ENCODE measurements at regions not wholly inside any gene's neighbourhood (a gene's known extent, or its start where the extent isn't known, plus 50 kb on each side); places are given as distances from the start of the nearest gene placed in this dataset.
"Not testable (repeated sequence)": the region's sequence is repeated elsewhere in the genome, so short reads cannot be mapped to it uniquely, and the experiment has no call there.

DNA sequence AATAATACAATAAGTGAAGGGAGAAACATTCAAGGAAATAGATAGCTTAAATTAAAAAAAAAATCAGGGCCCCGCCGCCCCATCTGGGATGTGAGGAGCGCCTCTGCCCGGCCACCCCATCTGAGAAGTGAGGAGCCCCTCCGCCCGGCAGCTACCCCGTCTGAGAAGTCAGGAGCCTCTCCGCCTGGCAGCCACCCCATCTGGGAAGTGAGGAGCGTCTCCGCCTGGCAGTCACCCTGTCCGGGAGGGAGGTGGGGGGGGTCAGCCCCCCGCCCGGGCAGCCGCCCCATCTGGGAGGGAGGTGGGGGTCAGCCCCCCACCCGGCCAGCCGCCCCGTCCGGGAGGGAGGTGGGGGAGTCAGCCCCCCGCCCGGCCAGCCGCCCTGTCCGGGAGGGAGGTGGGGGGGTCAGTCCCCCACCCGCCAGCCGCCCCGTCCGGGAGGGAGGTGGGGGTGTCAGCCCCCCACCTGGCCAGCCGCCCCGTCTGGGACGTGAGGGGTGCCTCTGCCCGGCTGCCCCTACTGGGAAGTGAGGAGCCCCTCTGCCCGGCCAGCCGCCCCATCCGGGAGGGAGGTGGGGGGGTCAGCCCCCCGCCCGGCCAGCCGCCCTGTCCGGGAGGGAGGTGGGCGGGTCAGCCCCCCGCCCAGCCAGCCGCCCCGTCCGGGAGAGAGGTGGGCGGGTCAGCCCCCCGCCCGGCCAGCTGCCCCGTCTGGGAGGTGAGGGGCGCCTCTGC lies 3019.4 kb upstream of the TEKT4 start:
- DNase-seq (ENCODE audit: low spot score in 2 of 2); intact Hi-C loops (cut with DNase I; ENCODE audit: low total_unique reads); H3K4me3 ChIP-seq (ENCODE audit: low read depth, poor library complexity, severe bottlenecking): not testable (repeated sequence)
- 92 to 95% methylated on average over 11 to 19 of the region's 47 CpGs for WGBS, 2 donors

DNA sequence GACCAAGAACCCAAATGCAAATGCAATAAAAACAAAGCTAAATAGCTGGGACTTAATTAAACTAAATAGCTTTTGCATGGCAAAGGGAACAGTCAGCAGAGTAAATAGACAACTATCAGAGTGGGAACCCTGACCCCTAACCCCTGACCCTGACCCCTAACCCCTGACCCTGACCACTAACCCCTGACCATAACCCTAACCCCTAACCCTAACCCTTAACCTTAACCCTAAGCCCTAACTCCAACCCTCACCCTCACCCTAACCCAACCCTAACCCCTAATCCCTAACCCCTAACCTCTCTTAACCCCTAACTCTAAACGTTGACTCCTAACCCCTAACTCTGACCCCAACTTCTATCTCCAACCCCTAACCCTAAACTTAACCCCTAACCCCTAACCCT lies 3014.3 kb upstream of the TEKT4 start:
- H3K4me3 ChIP-seq (ENCODE audit: low read depth, poor library complexity, severe bottlenecking); intact Hi-C loops (cut with DNase I; ENCODE audit: low total_unique reads); DNase-seq (ENCODE audit: low spot score in 2 of 2): not testable (repeated sequence)
- 43 to 52% methylated on average over 1 of the region's 1 CpG for WGBS, 2 donors

DNA sequence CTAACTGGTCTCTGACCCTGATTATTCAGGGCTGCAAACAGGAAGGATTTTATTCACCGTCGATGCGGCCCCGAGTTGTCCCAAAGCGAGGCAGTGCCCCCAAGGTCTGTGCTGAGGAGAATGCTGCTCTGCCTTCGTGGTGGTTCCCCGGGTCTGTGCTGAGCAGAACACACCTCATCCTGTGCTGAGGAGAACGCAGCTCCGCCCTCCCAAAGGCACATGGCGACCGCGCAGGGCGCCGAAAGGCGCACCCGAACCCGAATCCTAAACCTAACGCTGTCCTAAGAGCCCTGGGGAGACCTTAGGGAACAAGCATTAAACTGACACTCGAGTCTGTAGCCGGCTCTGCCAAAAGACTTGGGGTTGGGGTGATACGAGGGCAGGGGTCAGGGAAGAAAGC lies 3013.5 kb upstream of the TEKT4 start:
- 83 to 86% methylated on average over 21 of the region's 21 CpGs for WGBS, 2 donors
- intact Hi-C loops (cut with DNase I; ENCODE audit: low total_unique reads); H3K4me3 ChIP-seq (ENCODE audit: low read depth, poor library complexity, severe bottlenecking); DNase-seq (ENCODE audit: low spot score in 2 of 2): not testable (repeated sequence)

GRCh38 chr2:91871716-91872115 lies 2999.5 kb upstream of the TEKT4 start:
- intact Hi-C loops (cut with DNase I; ENCODE audit: low total_unique reads); DNase-seq (ENCODE audit: low spot score in 2 of 2); H3K4me3 ChIP-seq (ENCODE audit: low read depth, poor library complexity, severe bottlenecking): not testable (repeated sequence)
- whole genome bisulfite sequencing, 2 donors = 76 to 85% methylated on average over 2 of the region's 2 CpGs

- WGBS, 2 donors = 39 to 50% methylated on average over 1 of the region's 1 CpG
- intact Hi-C loops (cut with DNase I; ENCODE audit: low total_unique reads); H3K4me3 ChIP-seq (ENCODE audit: low read depth, poor library complexity, severe bottlenecking); DNase-seq (ENCODE audit: low spot score in 2 of 2): not testable (repeated sequence)
These were observed 2997.8 kb upstream of the TEKT4 start for GRCh38 chr2:91873416-91873815.

DNA sequence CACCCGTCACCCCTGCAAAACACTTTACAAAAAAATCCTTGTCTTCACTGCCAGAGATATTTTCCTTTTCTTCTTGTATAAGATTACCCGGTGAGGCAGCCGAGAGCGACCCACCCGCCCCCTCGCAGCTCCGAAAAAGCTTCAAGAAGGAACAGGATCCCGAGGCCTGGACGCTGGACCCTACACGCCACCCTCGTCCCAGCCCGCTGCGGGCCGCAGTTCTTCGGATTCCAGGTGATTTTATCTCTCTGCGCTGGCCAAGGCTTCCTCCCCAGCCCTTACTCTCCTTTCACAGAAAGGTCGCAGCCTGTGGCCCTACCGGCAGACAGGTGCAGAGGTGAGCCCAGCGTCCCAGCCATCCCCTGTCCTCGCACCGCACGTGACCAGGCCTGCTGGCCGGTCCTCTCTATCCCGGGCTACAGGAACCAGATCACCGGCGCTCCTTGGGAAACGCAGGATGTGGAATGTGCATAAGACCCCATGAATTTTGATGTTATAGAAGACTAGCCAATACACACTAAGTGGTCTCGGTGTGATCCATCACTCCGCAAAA lies 2993.5 kb upstream of the TEKT4 start:
- WGBS, 2 donors = 89 to 91% methylated on average over 29 of the region's 29 CpGs
- intact Hi-C loops (cut with DNase I; ENCODE audit: low total_unique reads); DNase-seq (ENCODE audit: low spot score in 2 of 2); H3K4me3 ChIP-seq (ENCODE audit: low read depth, poor library complexity, severe bottlenecking): not testable (repeated sequence)

DNA sequence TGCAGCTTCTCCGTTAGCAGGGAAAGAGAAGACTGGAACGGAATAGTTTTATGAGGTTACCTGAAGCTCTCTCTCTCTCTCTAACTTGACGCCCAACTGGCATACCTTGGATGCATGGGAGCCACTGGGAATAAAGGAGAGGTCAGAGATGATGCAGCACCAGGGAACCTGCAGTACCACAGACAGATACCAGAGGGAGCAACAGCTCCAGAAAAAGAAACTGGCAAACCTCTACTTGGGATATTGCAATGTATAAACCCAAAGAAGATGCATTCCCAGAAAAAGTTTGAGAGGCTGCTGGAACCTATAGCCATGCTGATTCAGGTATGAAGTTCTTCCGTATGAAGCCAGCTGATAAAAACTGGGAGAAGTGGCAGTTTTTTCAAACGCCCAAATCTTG lies 2976.1 kb upstream of the TEKT4 start:
- DNase-seq (ENCODE audit: low spot score in 2 of 2); intact Hi-C loops (cut with DNase I; ENCODE audit: low total_unique reads); H3K4me3 ChIP-seq (ENCODE audit: low read depth, poor library complexity, severe bottlenecking): not testable (repeated sequence)
- WGBS, 2 donors = 9 to 24% methylated on average over 5 of the region's 5 CpGs

- 65 to 94% methylated on average over 1 of the region's 1 CpG for WGBS, 2 donors
- H3K4me3 ChIP-seq (ENCODE audit: low read depth, poor library complexity, severe bottlenecking); intact Hi-C loops (cut with DNase I; ENCODE audit: low total_unique reads); DNase-seq (ENCODE audit: low spot score in 2 of 2): not testable (repeated sequence)
These were observed 2953.6 kb upstream of the TEKT4 start for GRCh38 chr2:91917602-91918001.
